Testis (tissue), 2 donors: ENCODE measurements at regions not wholly inside any gene's neighbourhood (a gene's known extent, or its start where the extent isn't known, plus 50 kb on each side); places are given as distances from the start of the nearest gene placed in this dataset.
A peak's percentile ranks its signal among the peaks of the same experiment; 100 is the strongest.

Experiments used
- DNase-seq: peaks from one replicate; pipeline ENCODE4 v3.0.0-alpha.2; 2019
- H3K27ac ChIP-seq, 2 donors: fragments of 200-600 bp; sonication (generic); one replicate each; pipeline ENCODE4 v1.5.1; 2019
- H3K27me3 ChIP-seq: fragments of 200-600 bp; sonication (generic); one replicate; pipeline ENCODE4 v1.5.1; 2019
- H3K36me3 ChIP-seq: fragments of 200-600 bp; sonication (generic); one replicate; pipeline ENCODE4 v1.5.1; 2017; ENCODE audit warnings: low read depth; ENCODE audit errors: missing control alignments
- H3K4me1 ChIP-seq: fragments of 200-600 bp; sonication (generic); one replicate; pipeline ENCODE4 v1.5.1; 2019
- H3K4me3 ChIP-seq, 2 donors: fragments of 200-600 bp; sonication (generic); one replicate each; pipeline ENCODE4 v1.5.1; 2017 to 2019
- H3K9me3 ChIP-seq: fragments of 200-600 bp; sonication (generic); one replicate; pipeline ENCODE4 v1.5.1; 2017
- POLR2A ChIP-seq: fragments of 450-650 bp; IDR thresholded peaks from one replicate; pipeline ENCODE4 v1.6.1; 2017; ENCODE audit warnings: antibody characterized with exemption, mild to moderate bottlenecking, moderate library complexity
- WGBS, 2 donors: methylation state at CpG; one replicate each; pipeline ENCODE4 v1.1.5; 2018; 5-methylcytosine and 5-hydroxymethylcytosine counted together
- intact Hi-C: fragments of 100-400 bp; cut with DNase I; formaldehyde crosslinking; loops from one replicate; pipeline ENCODE4 v1.15.1; 2023; ENCODE audit warnings: low total_unique reads
- TF ChIP-seq, protein P1 (sequence below), 3 experiments: fragments of 450-650 bp in 2 of 3; fragments of 200-600 bp in 1 of 3; sonication (generic) in 1 of 3; IDR thresholded peaks; one replicate each; pipeline ENCODE4 v1.5.1; 2016 to 2019; ENCODE audit warnings: antibody characterized with exemption in 3 of 3, mild to moderate bottlenecking in 2 of 3, moderate library complexity in 1 of 3

DNA sequence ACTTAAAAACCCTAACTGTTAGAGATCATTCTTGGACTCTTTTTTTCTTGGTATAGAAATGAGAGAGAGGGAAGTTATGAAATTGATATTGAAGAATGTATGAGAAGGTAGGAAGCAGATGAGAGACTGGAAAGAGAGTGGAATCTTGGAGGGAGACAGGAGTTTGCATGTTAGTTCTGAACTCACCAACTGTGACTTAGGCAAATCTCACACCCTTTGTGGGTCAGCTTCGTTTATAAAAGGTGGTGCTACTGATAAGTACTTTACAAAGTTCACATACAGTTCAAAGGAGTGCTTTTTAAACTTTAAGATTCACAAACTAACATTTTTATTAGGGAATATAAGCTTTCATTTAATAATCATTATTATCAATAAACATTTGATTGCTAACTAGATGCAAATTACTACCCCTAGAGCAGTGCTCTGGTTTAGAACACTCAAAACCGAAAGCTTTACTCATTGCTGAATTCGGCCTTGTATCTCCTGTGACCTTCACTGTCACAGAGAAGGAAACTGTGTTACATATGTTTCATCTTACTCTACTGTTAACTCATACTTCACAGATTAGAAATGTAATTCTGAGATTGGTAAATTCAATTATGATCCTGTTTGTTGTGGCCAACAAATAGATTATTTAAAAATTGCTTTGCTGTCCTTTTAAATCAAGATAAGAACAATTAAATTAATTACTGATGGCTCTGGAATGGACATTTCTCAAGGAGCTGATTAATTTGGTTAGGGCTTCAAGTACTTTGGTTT, 143.2 kb downstream of the RMI1 start:
- H3K36me3 ChIP-seq: no peaks in the 10 kb centered on the region
- H3K27me3 ChIP-seq: no peaks in the 10 kb centered on the region
- TF ChIP-seq POLR2A: no peak
- TF ChIP-seq, protein P1, sequence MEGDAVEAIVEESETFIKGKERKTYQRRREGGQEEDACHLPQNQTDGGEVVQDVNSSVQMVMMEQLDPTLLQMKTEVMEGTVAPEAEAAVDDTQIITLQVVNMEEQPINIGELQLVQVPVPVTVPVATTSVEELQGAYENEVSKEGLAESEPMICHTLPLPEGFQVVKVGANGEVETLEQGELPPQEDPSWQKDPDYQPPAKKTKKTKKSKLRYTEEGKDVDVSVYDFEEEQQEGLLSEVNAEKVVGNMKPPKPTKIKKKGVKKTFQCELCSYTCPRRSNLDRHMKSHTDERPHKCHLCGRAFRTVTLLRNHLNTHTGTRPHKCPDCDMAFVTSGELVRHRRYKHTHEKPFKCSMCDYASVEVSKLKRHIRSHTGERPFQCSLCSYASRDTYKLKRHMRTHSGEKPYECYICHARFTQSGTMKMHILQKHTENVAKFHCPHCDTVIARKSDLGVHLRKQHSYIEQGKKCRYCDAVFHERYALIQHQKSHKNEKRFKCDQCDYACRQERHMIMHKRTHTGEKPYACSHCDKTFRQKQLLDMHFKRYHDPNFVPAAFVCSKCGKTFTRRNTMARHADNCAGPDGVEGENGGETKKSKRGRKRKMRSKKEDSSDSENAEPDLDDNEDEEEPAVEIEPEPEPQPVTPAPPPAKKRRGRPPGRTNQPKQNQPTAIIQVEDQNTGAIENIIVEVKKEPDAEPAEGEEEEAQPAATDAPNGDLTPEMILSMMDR (IDR thresholded peaks at IDR 0.05): no peak
- H3K4me3 ChIP-seq: no peak overlapping the region
- H3K4me1 ChIP-seq: peaks cover 4% of the 10 kb centered on the region
- intact Hi-C loops: no loop called here
- peak overlapping the region in 1 of 2 donors; percentile 17 for H3K27ac ChIP-seq
- H3K9me3 ChIP-seq: no peaks in the 10 kb centered on the region
- 42 to 46% methylated on average over 3 of the region's 3 CpGs for WGBS, 2 donors
- no peak for DNase-seq

DNA sequence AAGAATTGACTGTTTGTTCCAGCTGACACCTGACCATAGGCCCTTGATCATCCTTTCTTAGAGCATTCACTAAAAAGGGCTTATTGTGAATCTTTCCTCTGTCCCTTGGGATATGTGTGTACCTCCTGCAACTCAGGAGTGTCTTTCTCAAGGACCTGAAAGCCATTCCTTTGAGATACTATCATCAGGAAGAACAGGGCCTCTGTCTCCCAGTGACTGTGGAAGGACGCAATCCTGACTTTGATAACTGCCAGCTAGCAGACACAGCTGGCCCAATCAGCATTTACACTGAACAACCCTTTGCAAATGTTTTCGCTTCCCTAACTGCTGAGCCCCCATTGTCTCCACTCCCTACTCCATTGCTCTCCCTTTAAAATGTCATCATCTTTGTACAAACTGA, 144.4 kb downstream of the RMI1 start:
- WGBS, 2 donors: 64 to 74% methylated on average over 2 of the region's 2 CpGs
- Histone ChIP-seq H3K4me3 (no peak overlapping the region), H3K27me3 (no peaks in the 10 kb centered on the region), H3K36me3 (no peaks in the 10 kb centered on the region), H3K4me1 (peaks cover 4% of the 10 kb centered on the region), H3K27ac (peak overlapping the region in 1 of 2 donors; percentile 17), H3K9me3 (no peaks in the 10 kb centered on the region)
- no peak for TF ChIP-seq POLR2A
- no peak for DNase-seq
- intact Hi-C loops: no loop called here

DNA sequence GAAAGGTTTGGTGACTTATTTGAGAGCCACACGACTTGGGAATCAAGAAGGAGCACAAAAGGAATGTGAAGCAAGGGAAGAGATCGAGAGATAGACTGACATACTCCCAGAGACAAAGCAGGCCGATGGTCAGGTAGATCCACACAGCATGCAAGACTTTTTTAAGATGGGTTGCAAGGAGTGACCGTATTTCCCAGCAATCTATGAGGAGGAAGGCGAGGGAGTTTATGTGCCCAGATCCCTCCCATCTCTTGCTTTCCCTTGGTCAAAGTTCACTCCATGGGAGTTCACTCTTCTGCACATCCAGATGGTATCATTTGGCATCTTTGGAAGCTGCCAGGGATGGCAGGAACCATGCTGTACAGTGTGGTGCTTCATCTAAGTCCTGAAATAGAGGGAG, 148.9 kb downstream of the RMI1 start:
- H3K27ac ChIP-seq: no peak overlapping the region
- H3K4me3 ChIP-seq: no peak overlapping the region
- H3K36me3 ChIP-seq: no peaks in the 10 kb centered on the region
- WGBS, 2 donors: 52 to 54% methylated on average over 5 of the region's 5 CpGs
- H3K27me3 ChIP-seq: no peaks in the 10 kb centered on the region
- intact Hi-C loops: no loop called here
- TF ChIP-seq POLR2A: no peak
- TF ChIP-seq, protein P1 (IDR thresholded peaks at IDR 0.05): no peak
- no peaks in the 10 kb centered on the region for H3K4me1 ChIP-seq
- H3K9me3 ChIP-seq: no peaks in the 10 kb centered on the region
- DNase-seq: no peak

DNA sequence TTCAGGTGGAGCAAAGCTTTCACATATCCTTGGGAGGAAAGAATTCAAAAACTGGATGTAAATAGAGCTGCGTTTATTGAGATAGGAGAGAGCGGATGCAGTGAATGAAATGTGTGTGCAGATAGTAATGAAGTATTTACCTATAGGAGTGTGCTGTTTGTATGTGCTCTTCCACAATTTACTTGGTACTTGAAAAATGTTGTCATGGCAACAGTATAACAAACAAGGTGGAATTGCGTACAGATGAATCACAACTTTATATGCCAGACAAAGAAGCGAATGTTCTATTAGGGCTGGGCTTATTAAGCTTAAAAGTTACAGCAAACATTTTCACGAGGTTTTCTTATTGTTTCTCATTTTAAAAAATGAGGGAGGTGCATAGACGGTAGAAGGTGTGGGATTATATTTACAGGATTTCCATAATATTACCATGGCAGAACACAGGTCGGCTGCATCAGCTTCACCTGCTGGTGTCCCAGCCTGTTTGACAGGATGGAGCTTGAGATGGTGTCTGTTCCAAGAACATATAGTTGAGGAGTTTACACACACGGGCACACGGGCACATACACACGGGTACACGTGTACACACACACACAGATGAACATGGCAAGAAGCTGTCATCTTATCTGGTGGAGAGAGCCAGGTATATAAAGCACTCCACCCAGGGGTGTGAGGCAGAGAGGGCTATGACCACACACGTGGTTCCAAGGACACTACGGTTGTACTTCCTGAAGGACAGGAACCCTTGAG, 155.7 kb downstream of the RMI1 start:
- Histone ChIP-seq H3K9me3 (no peaks in the 10 kb centered on the region), H3K4me3 (no peak overlapping the region), H3K27me3 (no peaks in the 10 kb centered on the region), H3K27ac (no peak overlapping the region), H3K4me1 (peaks cover 10% of the 10 kb centered on the region), H3K36me3 (no peaks in the 10 kb centered on the region)
- 67 to 72% methylated on average over 13 of the region's 13 CpGs for WGBS, 2 donors
- TF ChIP-seq, protein P1 (IDR thresholded peaks at IDR 0.05): no peak
- no peak for TF ChIP-seq POLR2A
- DNase-seq: no peak
- intact Hi-C loops: no loop called here

DNA sequence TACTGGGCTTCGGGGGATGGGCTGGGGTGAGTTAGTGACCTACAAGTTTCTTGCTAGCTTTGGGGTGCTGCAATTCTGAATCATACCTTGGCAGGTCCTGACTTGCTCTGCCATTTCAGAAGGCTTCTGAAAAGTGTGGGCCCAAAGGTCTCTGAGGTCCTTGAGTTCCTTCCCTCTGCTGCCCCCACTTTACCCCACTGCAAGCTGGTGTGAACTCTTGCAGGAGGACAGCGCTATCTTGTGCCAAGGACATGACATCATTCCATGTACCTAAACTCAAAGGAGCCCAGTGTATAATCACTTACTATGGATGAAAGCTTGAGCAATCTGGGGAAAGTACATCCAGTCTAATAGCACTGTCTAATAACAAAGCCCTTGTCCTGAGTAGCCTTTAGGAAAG, 157.4 kb downstream of the RMI1 start:
- no peaks in the 10 kb centered on the region for H3K36me3 ChIP-seq
- intact Hi-C loops: no loop called here
- peak; percentile 63 for DNase-seq
- no peak for TF ChIP-seq POLR2A
- TF ChIP-seq, protein P1 (IDR thresholded peaks at IDR 0.05): no peak
- no peak overlapping the region for H3K4me3 ChIP-seq
- no peaks in the 10 kb centered on the region for H3K9me3 ChIP-seq
- WGBS, 2 donors: 83 to 88% methylated on average over 2 of the region's 2 CpGs
- H3K4me1 ChIP-seq: peaks cover 10% of the 10 kb centered on the region
- no peak overlapping the region for H3K27ac ChIP-seq
- no peaks in the 10 kb centered on the region for H3K27me3 ChIP-seq
